Peyer's patch (tissue), 4 donors: ENCODE measurements at regions not wholly inside any gene's neighbourhood (a gene's known extent, or its start where the extent isn't known, plus 50 kb on each side); places are given as distances from the start of the nearest gene placed in this dataset.

Experiments used
- CTCF ChIP-seq, 6 experiments: fragments of 450-650 bp in 4 of 6; fragments of 200-600 bp in 2 of 6; sonication (generic) in 1 of 6; IDR thresholded peaks; one replicate each; pipeline ENCODE4 v1.5.1; 2017 to 2019; ENCODE audit warnings: antibody characterized with exemption in 6 of 6, mild to moderate bottlenecking in 3 of 6, moderate library complexity in 1 of 6
- POLR2A ChIP-seq, 2 donors: fragments of 450-650 bp; IDR thresholded peaks; one replicate each; pipeline ENCODE4 v1.5.1; 2017; ENCODE audit warnings: antibody characterized with exemption in 2 of 2, mild to moderate bottlenecking in 2 of 2, moderate library complexity in 2 of 2

GRCh38 chr5:68436686-68437520, 221.3 kb downstream of the PIK3R1 start:
- TF ChIP-seq POLR2A (IDR thresholded peaks at IDR 0.05) (no peak), CTCF (IDR thresholded peaks at IDR 0.05) (no peak)
